ENCODE measurements at regions not wholly inside any gene's neighbourhood (a gene's known extent, or its start where the extent isn't known, plus 50 kb on each side); places are given as distances from the start of the nearest gene placed in this dataset.
"Not testable (repeated sequence)": the region's sequence is repeated elsewhere in the genome, so short reads cannot be mapped to it uniquely, and the experiment has no call there.

DNA sequence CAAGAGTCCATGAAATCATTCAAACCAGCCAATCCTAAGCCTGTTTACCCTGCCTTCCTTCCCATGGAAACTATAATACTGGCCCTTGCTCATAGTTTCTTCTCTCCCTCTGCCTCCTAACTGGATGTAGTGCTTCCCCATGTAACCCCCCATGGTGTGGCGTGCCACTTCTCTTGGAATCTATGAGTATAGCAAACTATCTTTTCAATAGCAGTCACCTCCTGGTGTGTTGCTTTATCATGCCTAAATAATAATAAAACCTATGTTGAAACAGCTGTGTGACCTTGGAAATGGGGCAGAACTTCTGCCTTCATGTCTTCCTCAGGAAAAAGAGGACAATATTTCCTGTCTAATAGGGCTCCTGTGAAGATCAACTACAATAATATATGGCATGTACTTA is 234.8 kb upstream of the EDNRA start:
- TF ChIP-seq, protein P1, sequence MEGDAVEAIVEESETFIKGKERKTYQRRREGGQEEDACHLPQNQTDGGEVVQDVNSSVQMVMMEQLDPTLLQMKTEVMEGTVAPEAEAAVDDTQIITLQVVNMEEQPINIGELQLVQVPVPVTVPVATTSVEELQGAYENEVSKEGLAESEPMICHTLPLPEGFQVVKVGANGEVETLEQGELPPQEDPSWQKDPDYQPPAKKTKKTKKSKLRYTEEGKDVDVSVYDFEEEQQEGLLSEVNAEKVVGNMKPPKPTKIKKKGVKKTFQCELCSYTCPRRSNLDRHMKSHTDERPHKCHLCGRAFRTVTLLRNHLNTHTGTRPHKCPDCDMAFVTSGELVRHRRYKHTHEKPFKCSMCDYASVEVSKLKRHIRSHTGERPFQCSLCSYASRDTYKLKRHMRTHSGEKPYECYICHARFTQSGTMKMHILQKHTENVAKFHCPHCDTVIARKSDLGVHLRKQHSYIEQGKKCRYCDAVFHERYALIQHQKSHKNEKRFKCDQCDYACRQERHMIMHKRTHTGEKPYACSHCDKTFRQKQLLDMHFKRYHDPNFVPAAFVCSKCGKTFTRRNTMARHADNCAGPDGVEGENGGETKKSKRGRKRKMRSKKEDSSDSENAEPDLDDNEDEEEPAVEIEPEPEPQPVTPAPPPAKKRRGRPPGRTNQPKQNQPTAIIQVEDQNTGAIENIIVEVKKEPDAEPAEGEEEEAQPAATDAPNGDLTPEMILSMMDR (IDR thresholded peaks at IDR 0.05; ENCODE audit: extremely low read depth, low read depth, low read length) = no peak
- Histone ChIP-seq H3K4me2 (ENCODE audit: insufficient read depth, low read length) (no peak overlapping the region), H3K4me3 (ENCODE audit: insufficient read depth, low read length) (no peak overlapping the region), H3K36me3 (ENCODE audit: insufficient read depth, low read length) (no peaks in the 10 kb centered on the region), H3K9me3 (ENCODE audit: low read depth, low read length) (no peaks in the 10 kb centered on the region), H3K27ac (ENCODE audit: low read depth, low read length) (no peak overlapping the region), H3K4me1 (ENCODE audit: insufficient read depth, low read length) (no peaks in the 10 kb centered on the region), H3K79me2 (ENCODE audit: insufficient read depth, low read length) (no peaks in the 10 kb centered on the region), H3K27me3 (ENCODE audit: insufficient read depth, low read length) (no peaks in the 10 kb centered on the region), H4K20me1 (ENCODE audit: insufficient read depth, low read length) (no peaks in the 10 kb centered on the region), H2AFZ (ENCODE audit: low read length) (no peak overlapping the region)
- DNase-seq (ENCODE audit: insufficient read length, low spot score, missing footprints) = no peak

GRCh38 chr4:147246528-147246927 is 234.4 kb upstream of the EDNRA start:
- not testable (repeated sequence) for H3K9me3 ChIP-seq (ENCODE audit: low read depth, low read length); H3K27me3 ChIP-seq (ENCODE audit: insufficient read depth, low read length); H2AFZ ChIP-seq (ENCODE audit: low read length); H3K27ac ChIP-seq (ENCODE audit: low read depth, low read length); H3K36me3 ChIP-seq (ENCODE audit: insufficient read depth, low read length); H4K20me1 ChIP-seq (ENCODE audit: insufficient read depth, low read length); DNase-seq (ENCODE audit: insufficient read length, low spot score, missing footprints); H3K4me2 ChIP-seq (ENCODE audit: insufficient read depth, low read length); H3K79me2 ChIP-seq (ENCODE audit: insufficient read depth, low read length); H3K4me1 ChIP-seq (ENCODE audit: insufficient read depth, low read length); H3K4me3 ChIP-seq (ENCODE audit: insufficient read depth, low read length)

DNA sequence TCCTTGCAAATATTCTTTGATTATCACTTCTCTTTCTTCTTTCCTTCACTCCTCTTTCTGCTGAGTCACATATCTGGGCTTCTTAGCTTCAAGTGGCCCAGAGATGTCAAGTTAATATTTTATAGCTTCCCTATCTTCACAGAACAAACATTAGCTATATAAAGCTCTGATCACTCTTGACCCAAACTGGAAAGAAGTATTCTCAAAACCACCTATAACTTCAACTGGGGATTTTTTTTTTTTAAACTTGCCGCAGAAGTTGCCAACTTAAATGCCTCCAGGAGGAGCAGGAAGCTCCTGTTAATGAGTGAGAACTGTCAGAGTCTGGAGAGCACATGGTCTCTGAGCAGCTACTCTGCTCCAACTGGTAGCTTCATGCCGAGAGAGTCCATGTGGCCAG is 233.3 kb upstream of the EDNRA start:
- Histone ChIP-seq H3K4me2 (ENCODE audit: insufficient read depth, low read length) (no peak overlapping the region), H3K79me2 (ENCODE audit: insufficient read depth, low read length) (no peaks in the 10 kb centered on the region), H3K4me3 (ENCODE audit: insufficient read depth, low read length) (no peak overlapping the region), H3K27ac (ENCODE audit: low read depth, low read length) (no peak overlapping the region), H4K20me1 (ENCODE audit: insufficient read depth, low read length) (no peaks in the 10 kb centered on the region), H3K27me3 (ENCODE audit: insufficient read depth, low read length) (no peaks in the 10 kb centered on the region), H3K9me3 (ENCODE audit: low read depth, low read length) (no peaks in the 10 kb centered on the region), H2AFZ (ENCODE audit: low read length) (peak overlapping the region; percentile 15), H3K36me3 (ENCODE audit: insufficient read depth, low read length) (no peaks in the 10 kb centered on the region), H3K4me1 (ENCODE audit: insufficient read depth, low read length) (no peaks in the 10 kb centered on the region)
- TF ChIP-seq, protein P1 (IDR thresholded peaks at IDR 0.05; ENCODE audit: extremely low read depth, low read depth, low read length) = no peak
- no peak for DNase-seq (ENCODE audit: insufficient read length, low spot score, missing footprints)

DNA sequence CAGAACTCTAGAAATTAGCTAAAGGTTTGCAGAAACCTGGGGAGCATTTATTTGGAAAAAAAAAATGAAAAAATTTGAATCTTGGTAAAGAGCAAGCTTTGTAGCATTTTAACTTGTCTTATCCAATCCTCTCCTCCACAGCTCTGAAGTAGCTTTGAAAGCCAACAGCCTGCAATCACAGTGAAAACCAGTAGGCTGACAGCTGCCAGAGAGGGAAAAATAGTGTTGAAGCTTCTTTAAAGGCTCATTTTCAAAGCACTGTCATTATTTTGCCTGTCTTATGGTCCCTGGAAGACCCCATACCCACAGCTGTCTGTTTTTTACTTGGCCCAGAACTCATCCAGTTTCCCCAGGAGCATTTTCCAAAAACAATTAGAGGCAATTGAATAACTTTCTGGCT is 230.8 kb upstream of the EDNRA start:
- no peak overlapping the region for H3K4me2 ChIP-seq (ENCODE audit: insufficient read depth, low read length)
- no peaks in the 10 kb centered on the region for H3K4me1 ChIP-seq (ENCODE audit: insufficient read depth, low read length)
- TF ChIP-seq, protein P1 (IDR thresholded peaks at IDR 0.05; ENCODE audit: extremely low read depth, low read depth, low read length) = no peak
- H3K4me3 ChIP-seq (ENCODE audit: insufficient read depth, low read length) = no peak overlapping the region
- no peak overlapping the region for H3K27ac ChIP-seq (ENCODE audit: low read depth, low read length)
- no peaks in the 10 kb centered on the region for H3K79me2 ChIP-seq (ENCODE audit: insufficient read depth, low read length)
- no peak overlapping the region for H2AFZ ChIP-seq (ENCODE audit: low read length)
- no peak for DNase-seq (ENCODE audit: insufficient read length, low spot score, missing footprints)
- no peaks in the 10 kb centered on the region for H3K36me3 ChIP-seq (ENCODE audit: insufficient read depth, low read length)
- no peaks in the 10 kb centered on the region for H3K9me3 ChIP-seq (ENCODE audit: low read depth, low read length)
- no peaks in the 10 kb centered on the region for H3K27me3 ChIP-seq (ENCODE audit: insufficient read depth, low read length)
- no peaks in the 10 kb centered on the region for H4K20me1 ChIP-seq (ENCODE audit: insufficient read depth, low read length)

DNA sequence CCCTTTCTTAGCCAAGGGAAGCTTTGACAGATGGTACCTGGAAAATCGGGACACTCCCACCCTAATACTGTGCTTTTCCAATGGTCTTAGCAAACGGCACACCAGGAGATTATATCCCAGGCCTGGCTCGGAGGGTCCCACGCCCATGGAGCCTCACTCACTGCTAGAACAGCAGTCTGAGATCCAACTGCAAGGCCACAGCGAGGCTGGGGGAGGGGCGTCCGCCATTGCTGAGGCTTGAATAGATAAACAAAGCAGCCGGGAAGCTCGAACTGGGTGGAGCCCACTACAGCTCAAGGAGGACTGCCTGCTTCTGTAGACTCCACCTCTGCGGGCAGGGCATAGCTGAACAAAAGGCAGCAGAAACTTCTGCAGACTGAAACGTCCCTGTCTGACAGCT is 225.6 kb upstream of the EDNRA start:
- not testable (repeated sequence) for DNase-seq (ENCODE audit: insufficient read length, low spot score, missing footprints); H3K9me3 ChIP-seq (ENCODE audit: low read depth, low read length); H3K4me1 ChIP-seq (ENCODE audit: insufficient read depth, low read length); H3K4me2 ChIP-seq (ENCODE audit: insufficient read depth, low read length); H3K27me3 ChIP-seq (ENCODE audit: insufficient read depth, low read length); H4K20me1 ChIP-seq (ENCODE audit: insufficient read depth, low read length); H3K79me2 ChIP-seq (ENCODE audit: insufficient read depth, low read length); H3K4me3 ChIP-seq (ENCODE audit: insufficient read depth, low read length); H3K36me3 ChIP-seq (ENCODE audit: insufficient read depth, low read length); H2AFZ ChIP-seq (ENCODE audit: low read length); H3K27ac ChIP-seq (ENCODE audit: low read depth, low read length)

GRCh38 chr4:147259271-147259670 is 221.6 kb upstream of the EDNRA start:
- not testable (repeated sequence) for H3K36me3 ChIP-seq (ENCODE audit: insufficient read depth, low read length); DNase-seq (ENCODE audit: insufficient read length, low spot score, missing footprints); H2AFZ ChIP-seq (ENCODE audit: low read length); H3K9me3 ChIP-seq (ENCODE audit: low read depth, low read length); H3K27me3 ChIP-seq (ENCODE audit: insufficient read depth, low read length); H3K27ac ChIP-seq (ENCODE audit: low read depth, low read length); H3K79me2 ChIP-seq (ENCODE audit: insufficient read depth, low read length); H3K4me2 ChIP-seq (ENCODE audit: insufficient read depth, low read length); H3K4me1 ChIP-seq (ENCODE audit: insufficient read depth, low read length); H3K4me3 ChIP-seq (ENCODE audit: insufficient read depth, low read length); H4K20me1 ChIP-seq (ENCODE audit: insufficient read depth, low read length)
